ENCODE measurements at regions not wholly inside any gene's neighbourhood (a gene's known extent, or its start where the extent isn't known, plus 50 kb on each side); places are given as distances from the start of the nearest gene placed in this dataset.

- peak in 1 of 2 experiments; percentile 44 for DNase-seq
These were observed 1044.9 kb downstream of the BRINP3 start for GRCh38 chr1:189432753-189433152.

DNA sequence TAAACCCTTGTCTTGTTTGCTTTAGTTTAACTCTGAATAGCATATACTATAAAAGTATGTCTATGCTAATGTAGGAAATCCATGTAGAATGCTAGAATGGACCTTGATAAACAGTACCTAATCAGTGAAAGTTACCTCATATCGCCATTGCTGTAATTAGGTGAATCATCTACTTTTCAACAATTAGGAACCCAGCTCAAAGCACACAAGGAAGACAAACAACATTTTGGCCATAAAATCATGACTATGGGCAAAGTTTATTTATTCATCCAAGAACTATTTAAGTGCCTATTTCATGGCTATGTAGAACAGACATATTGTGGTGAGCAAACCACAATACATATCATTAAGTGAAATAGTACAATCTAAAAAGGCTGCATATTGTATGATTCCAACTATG lies 1043.2 kb downstream of the BRINP3 start:
- no peak for DNase-seq

DNA sequence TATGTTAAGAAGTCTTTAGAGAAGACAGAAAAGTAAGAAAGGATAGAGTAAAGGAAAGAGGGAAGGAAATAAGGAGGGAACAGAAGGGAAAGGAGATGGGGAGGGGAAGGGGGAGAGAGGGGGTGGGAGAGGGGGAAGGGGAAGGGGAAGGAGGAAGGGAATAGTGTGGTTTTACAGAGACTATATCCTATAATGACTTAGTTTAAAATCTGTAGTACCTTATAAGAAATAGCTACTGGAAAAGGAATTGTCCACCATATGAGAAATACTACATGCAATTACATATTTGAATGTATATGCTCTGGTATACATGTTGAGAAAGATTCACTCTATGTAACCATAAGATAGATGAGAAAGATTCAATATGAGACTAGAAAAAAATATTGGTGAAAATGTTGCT lies 1042.3 kb downstream of the BRINP3 start:
- DNase-seq, result no peak

DNA sequence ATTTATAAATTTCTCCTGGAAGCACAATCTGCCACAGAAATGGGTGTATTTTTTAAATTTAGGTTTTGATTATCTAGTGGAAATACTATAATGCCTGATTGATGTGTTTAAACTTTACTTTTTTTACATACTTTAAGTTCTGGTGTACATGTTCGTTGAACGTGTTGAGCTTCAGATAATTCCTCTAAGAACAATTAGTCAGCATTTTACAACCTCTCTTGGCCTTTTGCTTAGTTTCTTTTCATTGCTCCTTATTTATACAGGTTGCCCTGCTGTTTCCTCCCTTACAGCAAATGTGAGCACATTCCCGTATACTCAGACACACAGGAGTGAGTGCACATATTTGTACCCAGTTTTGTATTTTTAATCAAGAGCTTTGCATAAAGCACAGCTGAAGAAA lies 1038.9 kb downstream of the BRINP3 start:
- no peak for DNase-seq

- DNase-seq, result peak in 1 of 2 experiments; percentile 12
These were observed 1014.5 kb downstream of the BRINP3 start for GRCh38 chr1:189463166-189463565.

DNA sequence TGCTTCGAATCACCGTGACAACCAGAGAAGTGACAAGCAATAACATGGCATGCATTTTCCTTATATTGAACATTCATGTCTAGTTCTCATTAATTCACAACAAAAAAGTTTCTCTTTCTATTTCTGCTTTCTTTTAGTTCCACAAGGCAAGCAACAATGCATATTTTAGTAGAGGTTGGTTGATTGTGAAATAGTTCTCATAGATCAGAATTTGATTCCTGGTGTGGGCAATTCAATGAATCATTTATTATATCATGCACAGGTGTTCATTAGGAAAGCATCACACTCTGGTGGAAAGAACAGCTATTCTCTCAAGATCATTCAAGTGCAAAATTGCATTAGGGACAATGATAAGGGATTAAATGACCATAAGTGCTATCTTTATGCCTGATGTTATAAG lies 980.9 kb downstream of the BRINP3 start:
- no peak for DNase-seq

DNA sequence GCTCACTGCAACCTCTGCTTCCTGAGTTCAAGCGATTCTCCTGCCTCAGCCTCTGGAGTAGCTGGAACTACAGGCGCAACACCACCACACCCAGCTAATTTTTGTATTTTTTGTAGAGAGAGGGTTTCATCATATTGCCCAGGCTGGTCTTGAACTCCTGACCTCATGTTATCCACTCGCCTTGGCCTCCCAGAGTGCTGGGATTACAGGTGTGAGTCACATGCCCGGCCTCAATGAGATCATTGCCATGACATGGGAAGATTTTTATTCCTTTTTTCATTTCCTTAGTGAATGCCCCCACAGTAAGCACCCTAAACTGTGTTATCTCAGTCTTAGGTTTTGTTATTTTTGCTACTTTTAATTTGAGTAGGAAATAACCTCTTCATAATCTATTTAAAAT lies 977.9 kb downstream of the BRINP3 start:
- no peak for DNase-seq

- DNase-seq, result no peak
These were observed 976.9 kb downstream of the BRINP3 start for GRCh38 chr1:189500778-189501177.

- DNase-seq, result no peak
These were observed 966.8 kb downstream of the BRINP3 start for GRCh38 chr1:189510827-189511226.

DNA sequence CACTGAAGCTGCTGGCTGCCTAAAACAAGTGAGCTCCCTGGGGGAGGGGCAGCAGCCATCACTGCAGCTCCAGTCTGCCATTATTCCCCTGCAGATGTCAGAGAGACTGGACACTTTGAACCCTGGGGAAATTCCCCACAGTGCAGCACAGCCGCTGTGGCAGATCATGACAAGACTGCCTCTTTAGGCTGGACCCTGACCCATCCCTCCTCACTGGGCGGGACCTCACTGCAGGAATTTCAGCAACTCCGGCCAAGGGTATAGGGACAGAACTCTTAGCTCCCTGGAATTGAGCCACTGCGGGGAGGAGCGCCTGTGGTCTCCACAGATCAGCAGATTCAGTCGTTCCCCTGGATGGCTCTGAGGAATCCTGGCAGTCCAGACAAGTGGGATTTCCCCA lies 964.6 kb downstream of the BRINP3 start:
- no peak for DNase-seq

DNA sequence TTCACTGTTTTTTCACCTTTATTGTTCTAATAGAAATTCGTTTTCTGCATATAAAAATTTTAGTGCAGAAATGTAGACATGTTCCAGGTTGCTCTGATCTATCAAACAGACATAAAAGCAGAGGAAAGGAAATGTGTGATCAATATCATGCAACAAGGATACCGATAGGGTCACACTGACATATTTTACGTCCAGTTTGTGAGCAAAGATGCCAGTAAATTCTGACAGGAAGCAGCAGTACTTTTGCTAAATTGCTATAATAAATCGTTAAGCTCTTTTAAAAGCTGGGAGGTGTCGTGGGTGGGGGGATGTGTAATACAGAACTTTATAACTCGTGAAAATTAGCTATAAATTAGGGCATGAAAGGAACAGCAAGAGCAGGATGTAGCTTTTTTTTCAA lies 955.2 kb downstream of the BRINP3 start:
- DNase-seq, result no peak

DNA sequence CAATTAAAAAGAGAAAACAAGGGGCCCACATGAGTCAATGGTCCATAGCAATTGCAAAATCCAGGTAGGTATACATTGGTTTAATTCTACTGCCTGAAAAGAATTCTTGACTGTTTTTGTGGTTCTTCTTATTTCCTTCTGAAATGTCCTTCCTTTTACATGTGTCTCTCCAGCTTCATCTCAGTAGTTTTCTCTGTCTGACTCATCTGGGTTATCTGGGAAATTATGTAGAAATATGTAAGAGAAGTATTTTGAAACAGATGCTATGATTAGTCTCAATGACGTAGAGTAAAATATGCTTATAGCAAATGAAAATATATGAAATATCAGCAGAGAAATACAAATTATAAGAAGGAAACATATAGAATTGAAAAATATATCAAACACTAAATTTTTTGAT lies 953.2 kb downstream of the BRINP3 start:
- DNase-seq, result no peak

DNA sequence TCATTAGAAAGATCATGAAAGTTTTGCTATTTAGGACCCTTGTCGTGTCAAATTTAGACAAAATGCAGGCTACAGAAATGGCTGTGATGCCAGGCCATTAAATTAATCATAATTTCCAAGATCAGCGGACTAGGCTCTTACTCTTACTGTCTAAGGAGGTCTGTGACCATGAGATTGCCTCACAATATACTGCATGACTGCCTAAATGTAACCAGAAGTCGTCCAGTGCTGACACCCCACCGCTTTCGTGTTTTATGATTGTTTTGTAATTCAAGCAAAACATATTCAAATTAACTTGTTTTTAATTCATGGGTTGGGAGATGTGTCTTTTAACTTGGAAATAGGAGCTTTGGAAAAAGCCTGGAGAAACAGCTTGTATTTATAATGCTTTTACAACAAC lies 947.5 kb downstream of the BRINP3 start:
- DNase-seq, result no peak

GRCh38 chr1:189538271-189538670 lies 939.4 kb downstream of the BRINP3 start:
- no peak for DNase-seq

DNA sequence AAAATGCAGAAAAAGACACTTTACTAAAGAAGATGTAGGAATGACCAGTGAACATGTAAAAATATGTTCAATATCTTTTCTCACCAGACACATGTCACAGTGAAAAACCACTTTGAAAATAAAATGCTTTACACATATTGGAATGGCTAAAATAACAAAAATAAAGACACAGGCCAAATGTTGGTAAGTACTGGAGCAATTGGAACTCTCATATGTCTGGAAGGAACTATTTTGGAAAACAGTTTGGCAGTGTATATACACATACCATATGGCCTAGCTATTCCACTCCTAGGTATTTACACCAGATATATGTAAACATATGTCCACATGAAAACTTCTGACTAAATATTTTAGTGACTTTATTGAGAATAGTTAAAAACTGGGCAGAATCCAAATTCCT lies 927.2 kb downstream of the BRINP3 start:
- DNase-seq, result peak in 1 of 2 experiments; percentile 43

DNA sequence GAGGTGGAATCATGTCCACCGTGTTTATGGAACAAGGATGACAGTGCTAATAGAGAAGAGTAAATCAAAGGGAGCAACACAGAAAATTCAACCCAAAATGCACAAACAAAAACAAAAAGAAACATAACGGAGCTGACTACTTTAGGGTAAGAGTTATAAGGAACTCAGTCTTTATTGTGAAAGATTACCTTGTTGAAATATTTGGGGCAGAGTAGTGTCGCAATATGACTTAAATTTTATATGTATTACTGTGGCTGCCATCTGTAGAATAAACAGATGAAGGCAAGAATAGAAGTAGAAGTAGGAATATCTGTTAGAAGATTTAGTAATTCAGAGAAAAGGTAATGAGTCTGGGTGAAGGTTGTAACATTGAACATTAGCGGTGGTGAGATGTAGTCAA lies 913.9 kb downstream of the BRINP3 start:
- DNase-seq, result no peak

- peak in 1 of 2 experiments; percentile 67 for DNase-seq
These were observed 909.8 kb downstream of the BRINP3 start for GRCh38 chr1:189567890-189568289.

DNA sequence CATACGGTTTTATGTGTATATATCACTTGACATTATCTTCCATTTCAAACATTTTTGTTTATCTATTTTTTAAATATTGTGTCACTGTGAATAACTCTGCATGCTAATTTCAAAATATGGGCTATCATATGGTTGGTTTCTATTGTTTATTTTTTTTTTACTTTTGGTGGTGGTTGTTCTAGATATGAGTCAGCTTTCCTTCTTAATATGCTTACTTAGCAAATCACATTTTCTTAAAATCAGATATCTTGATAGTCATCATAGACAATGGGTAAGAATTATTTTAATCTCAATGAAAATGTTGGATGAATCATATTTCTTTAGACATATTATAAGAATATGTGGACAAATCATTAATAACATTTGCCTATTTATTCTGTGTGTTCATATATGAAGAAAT lies 881.5 kb downstream of the BRINP3 start:
- DNase-seq, result no peak

DNA sequence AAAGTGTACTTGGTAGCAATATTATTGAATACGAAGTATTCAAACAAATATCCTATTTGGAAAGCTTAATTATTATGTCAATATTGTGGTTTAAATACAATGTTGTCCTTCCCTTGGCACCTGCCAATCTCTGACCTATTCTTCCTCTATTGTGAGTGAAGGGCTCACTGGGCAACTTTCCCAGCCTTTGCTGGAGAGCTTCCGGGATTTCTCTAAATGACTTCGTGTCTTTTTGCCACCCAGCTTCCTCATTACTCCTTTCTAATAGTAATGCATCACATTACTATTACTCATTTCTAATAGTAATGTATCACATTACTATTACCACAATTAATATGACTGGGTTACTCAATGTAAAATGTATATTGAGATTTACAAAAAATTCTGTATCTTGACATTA lies 880.6 kb downstream of the BRINP3 start:
- peak; percentile 77 to 82 for DNase-seq

DNA sequence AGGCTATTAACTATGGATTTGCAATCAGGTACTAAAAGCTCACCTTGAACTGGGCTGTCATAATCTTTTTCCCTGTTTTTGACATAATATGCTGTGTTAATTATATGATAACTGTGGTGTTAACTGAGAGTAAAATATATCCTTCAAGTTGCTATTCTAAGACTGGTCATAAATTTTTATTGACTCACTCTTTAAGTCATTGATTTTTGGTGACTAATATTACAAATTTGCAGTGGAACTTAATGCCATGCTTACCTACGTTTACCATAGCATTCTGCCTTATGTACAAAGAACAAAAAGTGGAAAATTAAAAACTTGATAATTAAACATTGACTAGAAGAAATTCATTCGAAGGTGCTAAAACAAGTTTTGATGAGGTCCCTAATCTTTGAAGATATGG lies 872.4 kb downstream of the BRINP3 start:
- DNase-seq, result no peak

GRCh38 chr1:189606047-189606446 lies 871.6 kb downstream of the BRINP3 start:
- DNase-seq, result no peak

DNA sequence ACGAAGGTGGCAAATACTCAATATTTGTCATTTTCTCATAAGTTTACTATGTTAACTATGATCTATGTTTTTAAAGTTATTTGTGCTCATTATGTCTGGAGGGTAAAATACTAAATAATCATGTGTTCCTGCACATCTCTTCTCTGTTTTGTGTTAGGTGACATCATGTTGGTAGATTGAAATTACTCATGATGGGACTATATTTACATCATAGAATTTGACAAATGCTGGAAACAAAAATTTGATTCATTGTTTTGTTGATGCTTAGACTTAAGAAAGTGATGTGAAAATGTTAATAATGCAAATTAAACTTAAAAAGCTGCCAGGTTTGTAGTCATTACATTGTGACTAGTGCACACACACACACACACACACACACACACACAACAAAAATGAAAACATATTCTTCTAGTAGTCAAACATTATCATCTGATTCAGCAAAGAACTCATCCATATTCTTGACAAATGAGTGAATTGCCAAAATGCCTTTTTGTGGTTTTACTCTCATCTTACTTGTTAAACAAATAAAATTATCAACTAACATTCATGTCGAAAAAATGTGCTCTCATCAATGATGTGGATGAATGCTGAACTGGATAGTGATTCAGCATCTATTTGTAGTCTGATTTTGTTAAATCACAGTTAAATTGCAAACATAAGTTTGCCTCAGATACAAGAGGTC lies 870.7 kb downstream of the BRINP3 start:
- DNase-seq, result no peak

DNA sequence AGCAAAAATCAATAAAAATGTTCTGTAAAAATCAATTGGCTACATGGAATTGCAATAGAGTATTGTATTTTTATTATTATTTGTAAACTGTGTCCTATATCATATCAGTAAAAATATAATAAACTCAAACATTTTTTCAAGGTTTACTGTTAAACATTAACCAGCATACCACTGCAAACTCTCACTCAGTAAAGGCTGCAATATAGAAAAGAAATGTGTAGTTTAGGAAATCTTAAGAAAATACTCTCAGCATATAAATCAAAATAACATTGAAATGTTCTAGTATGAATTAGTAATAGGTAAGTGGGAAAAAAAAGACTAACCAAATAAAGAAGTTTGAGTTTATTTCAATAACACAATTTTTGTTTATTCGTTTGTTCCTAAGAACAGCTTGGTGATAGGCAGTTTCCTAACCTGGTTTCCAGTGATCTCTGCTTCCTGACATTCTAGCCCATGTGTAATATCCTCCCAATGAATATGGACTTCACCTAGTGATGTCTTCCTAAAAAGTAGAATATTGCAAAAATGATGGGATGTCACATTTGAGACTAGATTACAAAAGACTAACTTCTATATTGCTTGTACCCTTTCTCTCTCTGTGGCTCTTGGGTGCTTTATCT lies 870.1 kb downstream of the BRINP3 start:
- DNase-seq, result no peak

DNA sequence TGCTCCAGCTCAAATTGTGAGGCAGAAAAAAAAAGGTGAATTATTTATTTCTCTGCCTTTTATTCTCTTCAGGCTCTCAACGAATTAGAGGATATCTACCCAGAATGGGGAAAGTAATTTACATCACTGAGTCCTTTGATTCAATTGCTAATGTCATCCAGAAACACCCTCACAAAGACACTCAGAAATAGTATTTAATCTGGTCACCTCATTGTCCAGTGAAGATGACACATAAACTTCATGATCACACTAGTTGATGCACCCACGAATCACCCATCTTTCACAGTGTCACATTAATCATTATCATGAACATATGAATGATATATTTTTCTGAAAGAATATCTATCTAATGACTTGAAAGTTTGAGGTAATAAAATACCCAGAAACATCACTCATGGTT lies 868.5 kb downstream of the BRINP3 start:
- no peak for DNase-seq

DNA sequence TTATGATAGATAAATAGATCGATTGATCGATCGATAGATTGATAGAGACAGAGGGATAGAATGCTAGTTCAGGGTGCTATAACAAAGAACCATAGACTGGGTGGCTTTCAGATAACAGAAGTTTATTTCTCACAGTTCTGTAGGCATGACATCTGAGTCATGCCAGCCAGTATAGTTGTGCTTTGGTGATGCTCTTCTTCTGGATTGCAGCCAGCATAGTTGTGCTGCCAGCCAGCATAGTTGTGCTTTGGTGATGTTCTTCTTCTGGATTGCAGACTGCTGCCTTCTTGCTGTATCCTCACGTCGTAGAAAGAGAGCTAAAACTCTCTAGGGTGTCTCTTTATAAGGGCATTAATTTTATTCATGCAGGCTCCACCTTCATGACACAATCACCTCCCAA lies 860.8 kb downstream of the BRINP3 start:
- DNase-seq, result peak; percentile 71 to 88

Data from NCI-H446 (cell line).